ENCODE measurements at regions not wholly inside any gene's neighbourhood (a gene's known extent, or its start where the extent isn't known, plus 50 kb on each side); places are given as distances from the start of the nearest gene placed in this dataset.

DNA sequence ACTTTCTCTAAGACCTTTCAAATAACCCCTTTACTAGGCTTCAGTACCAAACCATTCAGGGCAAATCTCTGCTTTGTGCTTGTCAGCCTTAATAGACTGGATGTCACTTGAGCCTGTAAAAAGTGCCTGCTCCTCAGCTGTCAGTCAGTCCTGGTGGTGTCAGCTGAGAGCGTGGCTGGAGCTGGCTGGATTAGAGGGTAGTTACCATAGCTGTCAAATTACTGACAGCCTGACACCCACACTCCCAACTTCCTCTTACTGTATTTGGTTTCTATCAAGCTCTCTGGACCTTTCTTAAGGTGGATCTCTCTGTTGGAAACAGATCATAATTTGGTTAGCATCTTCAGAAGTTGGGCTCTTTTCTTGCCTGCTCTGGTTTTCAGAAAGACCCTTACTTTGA is 371.4 kb upstream of the ATP5MC3 start (continued):
- TF ChIP-seq, protein P1, sequence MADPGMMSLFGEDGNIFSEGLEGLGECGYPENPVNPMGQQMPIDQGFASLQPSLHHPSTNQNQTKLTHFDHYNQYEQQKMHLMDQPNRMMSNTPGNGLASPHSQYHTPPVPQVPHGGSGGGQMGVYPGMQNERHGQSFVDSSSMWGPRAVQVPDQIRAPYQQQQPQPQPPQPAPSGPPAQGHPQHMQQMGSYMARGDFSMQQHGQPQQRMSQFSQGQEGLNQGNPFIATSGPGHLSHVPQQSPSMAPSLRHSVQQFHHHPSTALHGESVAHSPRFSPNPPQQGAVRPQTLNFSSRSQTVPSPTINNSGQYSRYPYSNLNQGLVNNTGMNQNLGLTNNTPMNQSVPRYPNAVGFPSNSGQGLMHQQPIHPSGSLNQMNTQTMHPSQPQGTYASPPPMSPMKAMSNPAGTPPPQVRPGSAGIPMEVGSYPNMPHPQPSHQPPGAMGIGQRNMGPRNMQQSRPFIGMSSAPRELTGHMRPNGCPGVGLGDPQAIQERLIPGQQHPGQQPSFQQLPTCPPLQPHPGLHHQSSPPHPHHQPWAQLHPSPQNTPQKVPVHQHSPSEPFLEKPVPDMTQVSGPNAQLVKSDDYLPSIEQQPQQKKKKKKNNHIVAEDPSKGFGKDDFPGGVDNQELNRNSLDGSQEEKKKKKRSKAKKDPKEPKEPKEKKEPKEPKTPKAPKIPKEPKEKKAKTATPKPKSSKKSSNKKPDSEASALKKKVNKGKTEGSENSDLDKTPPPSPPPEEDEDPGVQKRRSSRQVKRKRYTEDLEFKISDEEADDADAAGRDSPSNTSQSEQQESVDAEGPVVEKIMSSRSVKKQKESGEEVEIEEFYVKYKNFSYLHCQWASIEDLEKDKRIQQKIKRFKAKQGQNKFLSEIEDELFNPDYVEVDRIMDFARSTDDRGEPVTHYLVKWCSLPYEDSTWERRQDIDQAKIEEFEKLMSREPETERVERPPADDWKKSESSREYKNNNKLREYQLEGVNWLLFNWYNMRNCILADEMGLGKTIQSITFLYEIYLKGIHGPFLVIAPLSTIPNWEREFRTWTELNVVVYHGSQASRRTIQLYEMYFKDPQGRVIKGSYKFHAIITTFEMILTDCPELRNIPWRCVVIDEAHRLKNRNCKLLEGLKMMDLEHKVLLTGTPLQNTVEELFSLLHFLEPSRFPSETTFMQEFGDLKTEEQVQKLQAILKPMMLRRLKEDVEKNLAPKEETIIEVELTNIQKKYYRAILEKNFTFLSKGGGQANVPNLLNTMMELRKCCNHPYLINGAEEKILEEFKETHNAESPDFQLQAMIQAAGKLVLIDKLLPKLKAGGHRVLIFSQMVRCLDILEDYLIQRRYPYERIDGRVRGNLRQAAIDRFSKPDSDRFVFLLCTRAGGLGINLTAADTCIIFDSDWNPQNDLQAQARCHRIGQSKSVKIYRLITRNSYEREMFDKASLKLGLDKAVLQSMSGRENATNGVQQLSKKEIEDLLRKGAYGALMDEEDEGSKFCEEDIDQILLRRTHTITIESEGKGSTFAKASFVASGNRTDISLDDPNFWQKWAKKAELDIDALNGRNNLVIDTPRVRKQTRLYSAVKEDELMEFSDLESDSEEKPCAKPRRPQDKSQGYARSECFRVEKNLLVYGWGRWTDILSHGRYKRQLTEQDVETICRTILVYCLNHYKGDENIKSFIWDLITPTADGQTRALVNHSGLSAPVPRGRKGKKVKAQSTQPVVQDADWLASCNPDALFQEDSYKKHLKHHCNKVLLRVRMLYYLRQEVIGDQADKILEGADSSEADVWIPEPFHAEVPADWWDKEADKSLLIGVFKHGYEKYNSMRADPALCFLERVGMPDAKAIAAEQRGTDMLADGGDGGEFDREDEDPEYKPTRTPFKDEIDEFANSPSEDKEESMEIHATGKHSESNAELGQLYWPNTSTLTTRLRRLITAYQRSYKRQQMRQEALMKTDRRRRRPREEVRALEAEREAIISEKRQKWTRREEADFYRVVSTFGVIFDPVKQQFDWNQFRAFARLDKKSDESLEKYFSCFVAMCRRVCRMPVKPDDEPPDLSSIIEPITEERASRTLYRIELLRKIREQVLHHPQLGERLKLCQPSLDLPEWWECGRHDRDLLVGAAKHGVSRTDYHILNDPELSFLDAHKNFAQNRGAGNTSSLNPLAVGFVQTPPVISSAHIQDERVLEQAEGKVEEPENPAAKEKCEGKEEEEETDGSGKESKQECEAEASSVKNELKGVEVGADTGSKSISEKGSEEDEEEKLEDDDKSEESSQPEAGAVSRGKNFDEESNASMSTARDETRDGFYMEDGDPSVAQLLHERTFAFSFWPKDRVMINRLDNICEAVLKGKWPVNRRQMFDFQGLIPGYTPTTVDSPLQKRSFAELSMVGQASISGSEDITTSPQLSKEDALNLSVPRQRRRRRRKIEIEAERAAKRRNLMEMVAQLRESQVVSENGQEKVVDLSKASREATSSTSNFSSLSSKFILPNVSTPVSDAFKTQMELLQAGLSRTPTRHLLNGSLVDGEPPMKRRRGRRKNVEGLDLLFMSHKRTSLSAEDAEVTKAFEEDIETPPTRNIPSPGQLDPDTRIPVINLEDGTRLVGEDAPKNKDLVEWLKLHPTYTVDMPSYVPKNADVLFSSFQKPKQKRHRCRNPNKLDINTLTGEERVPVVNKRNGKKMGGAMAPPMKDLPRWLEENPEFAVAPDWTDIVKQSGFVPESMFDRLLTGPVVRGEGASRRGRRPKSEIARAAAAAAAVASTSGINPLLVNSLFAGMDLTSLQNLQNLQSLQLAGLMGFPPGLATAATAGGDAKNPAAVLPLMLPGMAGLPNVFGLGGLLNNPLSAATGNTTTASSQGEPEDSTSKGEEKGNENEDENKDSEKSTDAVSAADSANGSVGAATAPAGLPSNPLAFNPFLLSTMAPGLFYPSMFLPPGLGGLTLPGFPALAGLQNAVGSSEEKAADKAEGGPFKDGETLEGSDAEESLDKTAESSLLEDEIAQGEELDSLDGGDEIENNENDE (IDR thresholded peaks at IDR 0.05; ENCODE audit: insufficient replicate concordance, low read length): no peak
- TF ChIP-seq FOSL1 (IDR thresholded peaks at IDR 0.05; ENCODE audit: insufficient read depth, low read depth, low read length): no peak
- no peak for TF ChIP-seq MAFK (IDR thresholded peaks at IDR 0.05; ENCODE audit: low read depth, low read length)
- TF ChIP-seq, protein P2, sequence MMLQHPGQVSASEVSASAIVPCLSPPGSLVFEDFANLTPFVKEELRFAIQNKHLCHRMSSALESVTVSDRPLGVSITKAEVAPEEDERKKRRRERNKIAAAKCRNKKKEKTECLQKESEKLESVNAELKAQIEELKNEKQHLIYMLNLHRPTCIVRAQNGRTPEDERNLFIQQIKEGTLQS (IDR thresholded peaks at IDR 0.05; ENCODE audit: insufficient read depth, low read depth, low read length): no peak
- TF ChIP-seq RNF2 (IDR thresholded peaks at IDR 0.05; ENCODE audit: borderline replicate concordance, low read depth, low read length, missing control alignments, poor library complexity, severe bottlenecking): no peak
- no peak for TF ChIP-seq POLR2A (IDR thresholded peaks at IDR 0.05; ENCODE audit: control extremely low read depth in 1 of 2, low read depth in 2 of 2, low read length in 2 of 2)
- TF ChIP-seq RAD21 (IDR thresholded peaks at IDR 0.05 in 1 of 2, conservative IDR thresholded peaks at IDR 0.05 in 1 of 2; ENCODE audit: low read depth in 2 of 2, low read length in 2 of 2): no peak
- TF ChIP-seq SIN3A (conservative IDR thresholded peaks at IDR 0.05 in 1 of 2, IDR thresholded peaks at IDR 0.05 in 1 of 2; ENCODE audit: low read depth in 1 of 2, low read length in 2 of 2): no peak
- no peak for TF ChIP-seq PHF8 (conservative IDR thresholded peaks at IDR 0.05; ENCODE audit: low read depth, low read length)

Data from H1 (cell line).